SK-N-SH treated with all-trans-retinoic acid at 6 μM for 48 hours (cell line): ENCODE measurements at regions not wholly inside any gene's neighbourhood (a gene's known extent, or its start where the extent isn't known, plus 50 kb on each side); places are given as distances from the start of the nearest gene placed in this dataset.
A peak's percentile ranks its signal among the peaks of the same experiment; 100 is the strongest.

Experiments used
- ATAC-seq: fragments of 200-7000 bp; cut with Tn5 transposase; 3 replicates; pipeline ENCODE4 v1.9.1; 2020; ENCODE audit warnings: mild to moderate bottlenecking, moderate library complexity
- ARNTL ChIP-seq: fragments of 450-650 bp; formaldehyde crosslinking; IDR thresholded peaks from 2 replicates; pipeline ENCODE4 v1.5.0; 2020; ENCODE audit warnings: low read depth, mild to moderate bottlenecking, moderate library complexity, borderline replicate concordance
- BACH2 ChIP-seq: fragments of 250-450 bp; sonication (Bioruptor Pico); IDR thresholded peaks from 2 replicates; pipeline ENCODE4 v1.9.0; 2021; ENCODE audit warnings: mild to moderate bottlenecking, borderline replicate concordance
- CSDC2 ChIP-seq: fragments of 250-450 bp; sonication (Bioruptor Pico); IDR thresholded peaks from 2 replicates; pipeline ENCODE4 v1.5.0; 2020; ENCODE audit warnings: mild to moderate bottlenecking, moderate library complexity
- ESRRG ChIP-seq: fragments of 250-450 bp; sonication (Bioruptor Pico); IDR thresholded peaks from 2 replicates; pipeline ENCODE4 v1.6.1; 2021; ENCODE audit warnings: mild to moderate bottlenecking
- GLIS3 ChIP-seq: fragments of 250-450 bp; sonication (Bioruptor Pico); IDR thresholded peaks from 2 replicates; pipeline ENCODE4 v1.5.0; 2020; ENCODE audit warnings: mild to moderate bottlenecking, moderate library complexity
- ISL1 ChIP-seq: fragments of 250-450 bp; sonication (Bioruptor Pico); IDR thresholded peaks from 2 replicates; pipeline ENCODE4 v2.1.2; 2022; ENCODE audit warnings: mild to moderate bottlenecking, moderate library complexity
- OSR1 ChIP-seq: fragments of 250-450 bp; sonication (Bioruptor Pico); IDR thresholded peaks from 2 replicates; pipeline ENCODE4 v1.8.0; 2022; ENCODE audit warnings: moderate library complexity, mild to moderate bottlenecking, inconsistent platforms
- PPARA ChIP-seq: fragments of 250-450 bp; sonication (Bioruptor Pico); IDR thresholded peaks from 2 replicates; pipeline ENCODE4 v1.5.0; 2020; ENCODE audit warnings: mild to moderate bottlenecking, borderline replicate concordance
- SNAI2 ChIP-seq: fragments of 250-450 bp; sonication (Bioruptor Pico); IDR thresholded peaks from 2 replicates; pipeline ENCODE4 v1.5.0; 2020; ENCODE audit warnings: mild to moderate bottlenecking, moderate library complexity
- TCF4 ChIP-seq: fragments of 250-450 bp; sonication (Bioruptor Pico); IDR thresholded peaks from 2 replicates; pipeline ENCODE4 v1.8.0; 2021; ENCODE audit warnings: mild to moderate bottlenecking, moderate library complexity, borderline replicate concordance
- TOX ChIP-seq: fragments of 250-450 bp; sonication (Bioruptor Pico); IDR thresholded peaks from 2 replicates; pipeline ENCODE4 v1.8.0; 2021; ENCODE audit warnings: mild to moderate bottlenecking, moderate library complexity, borderline replicate concordance
- ZC3H10 ChIP-seq: fragments of 250-450 bp; sonication (Bioruptor Pico); IDR thresholded peaks from 2 replicates; pipeline ENCODE4 v1.5.1; 2021; ENCODE audit warnings: mild to moderate bottlenecking, moderate library complexity
- ZFP3 ChIP-seq: fragments of 250-450 bp; sonication (Bioruptor Pico); IDR thresholded peaks from 2 replicates; pipeline ENCODE4 v1.5.0; 2020; ENCODE audit warnings: mild to moderate bottlenecking, moderate library complexity
- ZFP30 ChIP-seq: fragments of 450-650 bp; formaldehyde crosslinking; IDR thresholded peaks from 2 replicates; pipeline ENCODE4 v1.5.0; 2022; ENCODE audit warnings: mild to moderate bottlenecking, moderate library complexity
- ZNF565 ChIP-seq: fragments of 450-650 bp; formaldehyde crosslinking; conservative IDR thresholded peaks from 2 replicates; pipeline ENCODE4 v1.5.0; 2020; ENCODE audit warnings: low read depth, mild to moderate bottlenecking, moderate library complexity
- ZNF70 ChIP-seq: fragments of 450-650 bp; formaldehyde crosslinking; IDR thresholded peaks from 2 replicates; pipeline ENCODE4 v1.5.0; 2020; ENCODE audit warnings: mild to moderate bottlenecking, moderate library complexity
- ZNF8 ChIP-seq: fragments of 450-650 bp; formaldehyde crosslinking; IDR thresholded peaks from 2 replicates; pipeline ENCODE4 v1.5.0; 2020; ENCODE audit warnings: mild to moderate bottlenecking, moderate library complexity
- TF ChIP-seq, protein P1 (sequence below): fragments of 250-450 bp; sonication (Bioruptor Pico); IDR thresholded peaks from 2 replicates; pipeline ENCODE4 v1.8.0; 2021; ENCODE audit warnings: low read depth, mild to moderate bottlenecking, moderate library complexity, borderline replicate concordance
- TF ChIP-seq, protein P2 (sequence below): fragments of 250-450 bp; sonication (Bioruptor Pico); IDR thresholded peaks from 2 replicates; pipeline ENCODE4 v1.5.1; 2020; ENCODE audit warnings: low read depth, mild to moderate bottlenecking, moderate library complexity
- TF ChIP-seq, protein P3 (sequence below): fragments of 250-450 bp; sonication (Bioruptor Pico); IDR thresholded peaks from 2 replicates; pipeline ENCODE4 v1.5.0; 2020; ENCODE audit warnings: mild to moderate bottlenecking, moderate library complexity
- TF ChIP-seq, protein P4 (sequence below): fragments of 250-450 bp; sonication (Bioruptor Pico); IDR thresholded peaks from 2 replicates; pipeline ENCODE4 v1.5.1; 2021; ENCODE audit warnings: mild to moderate bottlenecking, moderate library complexity
- TF ChIP-seq, protein P5 (sequence below): fragments of 250-450 bp; sonication (Bioruptor Pico); IDR thresholded peaks from 2 replicates; pipeline ENCODE4 v1.8.0; 2020; ENCODE audit warnings: mild to moderate bottlenecking, moderate library complexity, borderline replicate concordance

DNA sequence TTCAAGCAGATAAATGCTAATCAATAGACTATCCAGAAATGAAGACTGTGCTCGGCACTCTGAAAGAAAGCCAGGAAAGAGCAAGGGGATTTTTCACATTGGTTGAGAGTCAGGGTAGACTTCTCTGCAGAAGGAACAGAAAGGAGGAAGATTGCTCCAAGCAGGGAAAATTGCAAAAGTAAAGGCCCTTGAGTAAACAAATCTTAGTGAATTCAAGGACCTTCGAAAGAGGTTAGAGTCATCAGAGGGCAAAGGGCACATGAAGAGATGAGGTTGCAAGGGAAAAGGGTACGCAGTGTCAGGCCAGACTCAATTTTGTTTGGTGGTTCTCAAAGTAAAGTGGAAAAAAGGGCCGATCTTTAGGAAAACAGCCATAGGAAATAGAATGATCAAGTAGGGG is 157.6 kb upstream of the RAI14 start:
- TF ChIP-seq OSR1 (CRISPR knock-in tag) (no peak), ZC3H10 (no peak), ESRRG (CRISPR knock-in tag) (no peak), GLIS3 (CRISPR knock-in tag) (no peak), ZNF565 (CRISPR knock-in tag) (no peak)
- TF ChIP-seq, protein P1, sequence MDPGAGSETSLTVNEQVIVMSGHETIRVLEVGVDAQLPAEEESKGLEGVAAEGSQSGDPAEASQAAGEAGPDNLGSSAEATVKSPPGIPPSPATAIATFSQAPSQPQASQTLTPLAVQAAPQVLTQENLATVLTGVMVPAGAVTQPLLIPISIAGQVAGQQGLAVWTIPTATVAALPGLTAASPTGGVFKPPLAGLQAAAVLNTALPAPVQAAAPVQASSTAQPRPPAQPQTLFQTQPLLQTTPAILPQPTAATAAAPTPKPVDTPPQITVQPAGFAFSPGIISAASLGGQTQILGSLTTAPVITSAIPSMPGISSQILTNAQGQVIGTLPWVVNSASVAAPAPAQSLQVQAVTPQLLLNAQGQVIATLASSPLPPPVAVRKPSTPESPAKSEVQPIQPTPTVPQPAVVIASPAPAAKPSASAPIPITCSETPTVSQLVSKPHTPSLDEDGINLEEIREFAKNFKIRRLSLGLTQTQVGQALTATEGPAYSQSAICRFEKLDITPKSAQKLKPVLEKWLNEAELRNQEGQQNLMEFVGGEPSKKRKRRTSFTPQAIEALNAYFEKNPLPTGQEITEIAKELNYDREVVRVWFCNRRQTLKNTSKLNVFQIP (CRISPR knock-in tag), result no peak
- ATAC-seq, result no peak

DNA sequence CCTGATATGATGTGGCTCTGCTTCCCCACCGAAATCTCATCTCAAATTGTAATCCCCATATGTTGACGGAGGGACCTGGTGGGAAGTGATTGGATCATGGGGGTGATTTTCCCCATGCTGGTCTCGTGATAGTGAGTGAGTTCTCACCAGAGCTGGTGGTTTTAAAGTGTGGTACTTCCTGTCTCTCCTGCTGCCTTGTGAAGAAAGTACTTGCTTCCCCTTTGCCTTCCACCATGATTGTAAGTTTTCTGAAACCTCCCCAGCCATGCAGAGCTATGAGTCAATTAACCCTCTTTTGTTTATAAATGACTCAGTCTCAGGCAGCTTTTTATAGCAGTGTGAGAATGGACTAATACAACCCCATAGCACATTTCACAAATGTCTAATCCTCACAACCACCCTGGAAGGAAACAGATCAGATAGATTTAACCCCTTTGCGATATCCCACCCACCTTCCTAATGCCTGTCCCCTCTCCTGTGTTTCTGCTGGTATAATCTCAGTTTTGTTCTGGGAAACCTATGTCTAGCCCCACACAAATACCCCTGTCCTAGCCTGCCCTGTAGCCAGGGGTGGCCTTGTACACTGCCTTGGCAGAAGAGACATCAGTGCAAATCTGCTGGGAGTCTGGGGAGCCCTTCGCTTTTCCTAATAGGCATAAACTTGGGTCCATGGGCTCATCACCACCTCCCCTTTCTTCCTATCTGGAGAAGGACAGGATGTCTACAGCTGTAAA is 157.0 kb upstream of the RAI14 start:
- TF ChIP-seq, protein P2, sequence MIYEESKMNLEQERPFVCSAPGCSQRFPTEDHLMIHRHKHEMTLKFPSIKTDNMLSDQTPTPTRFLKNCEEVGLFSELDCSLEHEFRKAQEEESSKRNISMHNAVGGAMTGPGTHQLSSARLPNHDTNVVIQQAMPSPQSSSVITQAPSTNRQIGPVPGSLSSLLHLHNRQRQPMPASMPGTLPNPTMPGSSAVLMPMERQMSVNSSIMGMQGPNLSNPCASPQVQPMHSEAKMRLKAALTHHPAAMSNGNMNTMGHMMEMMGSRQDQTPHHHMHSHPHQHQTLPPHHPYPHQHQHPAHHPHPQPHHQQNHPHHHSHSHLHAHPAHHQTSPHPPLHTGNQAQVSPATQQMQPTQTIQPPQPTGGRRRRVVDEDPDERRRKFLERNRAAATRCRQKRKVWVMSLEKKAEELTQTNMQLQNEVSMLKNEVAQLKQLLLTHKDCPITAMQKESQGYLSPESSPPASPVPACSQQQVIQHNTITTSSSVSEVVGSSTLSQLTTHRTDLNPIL, result no peak
- ATAC-seq, result peak; percentile 16; the same call in 2 of the 3 replicates

DNA sequence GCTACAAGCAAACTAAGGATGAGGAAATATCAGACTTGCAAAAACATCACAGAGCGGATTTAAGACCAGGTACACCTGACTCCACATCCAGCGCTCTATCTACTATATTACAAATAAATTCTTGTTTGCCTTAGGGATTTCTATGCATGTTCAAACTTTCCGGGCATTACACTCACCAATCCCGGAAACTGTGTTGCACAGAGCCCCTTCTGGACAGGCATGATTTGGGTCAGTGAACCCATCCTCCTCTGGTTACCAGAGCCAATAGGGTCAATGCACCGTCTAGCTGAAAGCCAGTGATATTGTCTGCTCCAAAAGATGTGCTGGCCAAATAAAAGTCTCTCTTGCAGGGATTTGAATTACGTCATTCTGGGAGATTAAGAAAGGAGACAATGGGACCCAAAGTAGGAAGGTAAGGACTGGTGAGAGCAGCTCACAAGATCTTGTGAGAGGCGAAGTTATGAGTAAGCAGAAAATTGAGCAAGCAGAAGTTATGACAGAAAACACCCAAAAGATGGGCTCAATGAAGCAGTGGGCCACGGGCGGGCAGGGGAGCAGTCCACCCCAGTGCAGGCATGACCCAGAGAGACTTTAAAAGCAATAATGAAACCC is 155.8 kb upstream of the RAI14 start:
- TF ChIP-seq TOX (CRISPR knock-in tag) (no peak), TCF4 (no peak), GLIS3 (CRISPR knock-in tag) (no peak), ZFP3 (CRISPR knock-in tag) (no peak), CSDC2 (CRISPR knock-in tag) (no peak), ZNF70 (CRISPR knock-in tag) (no peak), ESRRG (CRISPR knock-in tag) (no peak), BACH2 (CRISPR knock-in tag) (no peak), ZFP30 (CRISPR knock-in tag) (no peak), ISL1 (CRISPR knock-in tag) (no peak), PPARA (CRISPR knock-in tag) (no peak), ZNF8 (CRISPR knock-in tag) (no peak), ZC3H10 (no peak), ARNTL (CRISPR knock-in tag) (no peak), OSR1 (CRISPR knock-in tag) (no peak)
- TF ChIP-seq, protein P3, sequence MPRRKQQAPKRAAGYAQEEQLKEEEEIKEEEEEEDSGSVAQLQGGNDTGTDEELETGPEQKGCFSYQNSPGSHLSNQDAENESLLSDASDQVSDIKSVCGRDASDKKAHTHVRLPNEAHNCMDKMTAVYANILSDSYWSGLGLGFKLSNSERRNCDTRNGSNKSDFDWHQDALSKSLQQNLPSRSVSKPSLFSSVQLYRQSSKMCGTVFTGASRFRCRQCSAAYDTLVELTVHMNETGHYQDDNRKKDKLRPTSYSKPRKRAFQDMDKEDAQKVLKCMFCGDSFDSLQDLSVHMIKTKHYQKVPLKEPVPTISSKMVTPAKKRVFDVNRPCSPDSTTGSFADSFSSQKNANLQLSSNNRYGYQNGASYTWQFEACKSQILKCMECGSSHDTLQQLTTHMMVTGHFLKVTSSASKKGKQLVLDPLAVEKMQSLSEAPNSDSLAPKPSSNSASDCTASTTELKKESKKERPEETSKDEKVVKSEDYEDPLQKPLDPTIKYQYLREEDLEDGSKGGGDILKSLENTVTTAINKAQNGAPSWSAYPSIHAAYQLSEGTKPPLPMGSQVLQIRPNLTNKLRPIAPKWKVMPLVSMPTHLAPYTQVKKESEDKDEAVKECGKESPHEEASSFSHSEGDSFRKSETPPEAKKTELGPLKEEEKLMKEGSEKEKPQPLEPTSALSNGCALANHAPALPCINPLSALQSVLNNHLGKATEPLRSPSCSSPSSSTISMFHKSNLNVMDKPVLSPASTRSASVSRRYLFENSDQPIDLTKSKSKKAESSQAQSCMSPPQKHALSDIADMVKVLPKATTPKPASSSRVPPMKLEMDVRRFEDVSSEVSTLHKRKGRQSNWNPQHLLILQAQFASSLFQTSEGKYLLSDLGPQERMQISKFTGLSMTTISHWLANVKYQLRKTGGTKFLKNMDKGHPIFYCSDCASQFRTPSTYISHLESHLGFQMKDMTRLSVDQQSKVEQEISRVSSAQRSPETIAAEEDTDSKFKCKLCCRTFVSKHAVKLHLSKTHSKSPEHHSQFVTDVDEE (CRISPR knock-in tag), result no peak
- TF ChIP-seq, protein P4, sequence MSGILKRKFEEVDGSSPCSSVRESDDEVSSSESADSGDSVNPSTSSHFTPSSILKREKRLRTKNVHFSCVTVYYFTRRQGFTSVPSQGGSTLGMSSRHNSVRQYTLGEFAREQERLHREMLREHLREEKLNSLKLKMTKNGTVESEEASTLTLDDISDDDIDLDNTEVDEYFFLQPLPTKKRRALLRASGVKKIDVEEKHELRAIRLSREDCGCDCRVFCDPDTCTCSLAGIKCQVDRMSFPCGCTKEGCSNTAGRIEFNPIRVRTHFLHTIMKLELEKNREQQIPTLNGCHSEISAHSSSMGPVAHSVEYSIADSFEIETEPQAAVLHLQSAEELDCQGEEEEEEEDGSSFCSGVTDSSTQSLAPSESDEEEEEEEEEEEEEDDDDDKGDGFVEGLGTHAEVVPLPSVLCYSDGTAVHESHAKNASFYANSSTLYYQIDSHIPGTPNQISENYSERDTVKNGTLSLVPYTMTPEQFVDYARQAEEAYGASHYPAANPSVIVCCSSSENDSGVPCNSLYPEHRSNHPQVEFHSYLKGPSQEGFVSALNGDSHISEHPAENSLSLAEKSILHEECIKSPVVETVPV (CRISPR knock-in tag), result no peak
- no peak for ATAC-seq

DNA sequence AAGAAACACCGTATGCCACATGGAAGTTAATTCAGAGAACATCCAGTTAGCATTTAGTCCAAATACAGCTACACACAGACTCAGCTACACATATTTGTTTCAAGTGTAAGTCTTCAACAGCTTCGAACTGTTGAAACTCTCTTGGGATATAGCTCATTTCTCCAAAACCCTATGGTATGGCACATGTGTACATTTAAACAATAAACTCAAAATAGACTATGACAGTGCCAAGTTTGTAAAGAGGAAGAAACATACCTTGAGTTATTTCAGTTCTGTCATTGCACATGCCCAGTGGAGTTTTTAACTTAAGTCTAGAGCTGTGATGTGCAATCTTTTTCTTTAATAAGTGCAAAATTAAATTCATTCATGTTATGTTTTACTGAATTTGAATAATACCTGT is 155.1 kb upstream of the RAI14 start:
- TF ChIP-seq TOX (CRISPR knock-in tag) (no peak), ZC3H10 (no peak), CSDC2 (CRISPR knock-in tag) (no peak), TCF4 (no peak), SNAI2 (CRISPR knock-in tag) (no peak), ISL1 (CRISPR knock-in tag) (no peak), GLIS3 (CRISPR knock-in tag) (no peak)
- TF ChIP-seq, protein P5, sequence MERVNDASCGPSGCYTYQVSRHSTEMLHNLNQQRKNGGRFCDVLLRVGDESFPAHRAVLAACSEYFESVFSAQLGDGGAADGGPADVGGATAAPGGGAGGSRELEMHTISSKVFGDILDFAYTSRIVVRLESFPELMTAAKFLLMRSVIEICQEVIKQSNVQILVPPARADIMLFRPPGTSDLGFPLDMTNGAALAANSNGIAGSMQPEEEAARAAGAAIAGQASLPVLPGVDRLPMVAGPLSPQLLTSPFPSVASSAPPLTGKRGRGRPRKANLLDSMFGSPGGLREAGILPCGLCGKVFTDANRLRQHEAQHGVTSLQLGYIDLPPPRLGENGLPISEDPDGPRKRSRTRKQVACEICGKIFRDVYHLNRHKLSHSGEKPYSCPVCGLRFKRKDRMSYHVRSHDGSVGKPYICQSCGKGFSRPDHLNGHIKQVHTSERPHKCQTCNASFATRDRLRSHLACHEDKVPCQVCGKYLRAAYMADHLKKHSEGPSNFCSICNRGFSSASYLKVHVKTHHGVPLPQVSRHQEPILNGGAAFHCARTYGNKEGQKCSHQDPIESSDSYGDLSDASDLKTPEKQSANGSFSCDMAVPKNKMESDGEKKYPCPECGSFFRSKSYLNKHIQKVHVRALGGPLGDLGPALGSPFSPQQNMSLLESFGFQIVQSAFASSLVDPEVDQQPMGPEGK (CRISPR knock-in tag), result no peak
- TF ChIP-seq, protein P2, result no peak
- ATAC-seq, result no peak
